ENCODE measurements at regions not wholly inside any gene's neighbourhood (a gene's known extent, or its start where the extent isn't known, plus 50 kb on each side); places are given as distances from the start of the nearest gene placed in this dataset.

DNA sequence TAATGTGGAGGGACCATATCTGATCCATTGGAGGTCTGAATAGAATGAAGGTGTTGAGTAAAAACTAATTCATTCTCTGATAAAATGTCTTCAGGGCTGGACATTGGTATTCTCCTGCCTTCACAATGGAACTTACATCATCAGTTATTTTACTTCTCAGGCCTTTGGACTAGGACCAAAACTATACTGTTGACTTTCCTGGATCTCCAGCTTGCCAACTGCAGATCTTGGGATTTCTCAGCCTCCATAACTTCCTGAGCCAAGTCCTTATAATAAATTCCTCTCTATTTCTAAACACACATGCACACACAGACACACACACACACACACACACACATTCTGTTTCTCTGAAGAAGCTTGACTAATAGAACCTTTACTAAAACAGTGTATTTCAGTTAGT lies 1858.6 kb upstream of the ADGRL3 start:
- no peak overlapping the region for H3K9ac ChIP-seq (ENCODE audit: insufficient read depth, low read depth, low read length)
- H3K4me3 ChIP-seq (replicated peaks in 1 of 3; ENCODE audit: insufficient read depth in 1 of 3, low read depth in 2 of 3, low read length in 3 of 3) = no peak overlapping the region
- FAIRE-seq (no peak), ATAC-seq (no peak), DNase-seq (ENCODE audit: low spot score) (no peak)
- H3K4me1 ChIP-seq (ENCODE audit: insufficient read depth, low read length) = no peaks in the 10 kb centered on the region
- no peak overlapping the region for H3K27ac ChIP-seq (ENCODE audit: extremely low read length, insufficient read depth, low read length)
- POLR2A ChIA-PET = no interaction called here
- BruUV-seq (replicated peaks) = no TSS peak
- CTCF ChIA-PET (ENCODE audit: low intra/inter-chr PET ratio, low total read pairs) = no interaction called here
- TF ChIP-seq ZNF274 (CRISPR knock-in tag; IDR thresholded peaks at IDR 0.05) = no peak
- TF ChIP-seq, protein P1, sequence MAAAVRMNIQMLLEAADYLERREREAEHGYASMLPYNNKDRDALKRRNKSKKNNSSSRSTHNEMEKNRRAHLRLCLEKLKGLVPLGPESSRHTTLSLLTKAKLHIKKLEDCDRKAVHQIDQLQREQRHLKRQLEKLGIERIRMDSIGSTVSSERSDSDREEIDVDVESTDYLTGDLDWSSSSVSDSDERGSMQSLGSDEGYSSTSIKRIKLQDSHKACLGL (CRISPR knock-in tag; IDR thresholded peaks at IDR 0.05) = no peak
- TF ChIP-seq POLR2G (IDR thresholded peaks at IDR 0.05; ENCODE audit: low read depth, low read length) = no peak
- no peak for TF ChIP-seq FOSL1 (CRISPR knock-in tag; IDR thresholded peaks at IDR 0.05; ENCODE audit: borderline replicate concordance)
- TF ChIP-seq ZFP62 (CRISPR knock-in tag; IDR thresholded peaks at IDR 0.05) = no peak
- TF ChIP-seq SIN3B (IDR thresholded peaks at IDR 0.05; ENCODE audit: low read length) = no peak
- TF ChIP-seq YEATS4 (CRISPR knock-in tag; IDR thresholded peaks at IDR 0.05; ENCODE audit: borderline replicate concordance) = no peak
- no peak for TF ChIP-seq ZNF749 (CRISPR knock-in tag; IDR thresholded peaks at IDR 0.05; ENCODE audit: borderline replicate concordance)
- TF ChIP-seq ZNF605 (CRISPR knock-in tag; IDR thresholded peaks at IDR 0.05) = no peak
- no peak for TF ChIP-seq GABPB1 (CRISPR knock-in tag; IDR thresholded peaks at IDR 0.05)
- TF ChIP-seq, protein P2, sequence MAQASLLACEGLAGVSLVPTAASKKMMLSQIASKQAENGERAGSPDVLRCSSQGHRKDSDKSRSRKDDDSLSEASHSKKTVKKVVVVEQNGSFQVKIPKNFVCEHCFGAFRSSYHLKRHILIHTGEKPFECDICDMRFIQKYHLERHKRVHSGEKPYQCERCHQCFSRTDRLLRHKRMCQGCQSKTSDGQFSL (CRISPR knock-in tag; IDR thresholded peaks at IDR 0.05) = no peak
- no peak for TF ChIP-seq ISL2 (CRISPR knock-in tag; IDR thresholded peaks at IDR 0.05)
- no peak for TF ChIP-seq MEIS1 (CRISPR knock-in tag; IDR thresholded peaks at IDR 0.05; ENCODE audit: borderline replicate concordance)
- no peak for TF ChIP-seq ZFY (CRISPR knock-in tag; IDR thresholded peaks at IDR 0.05)
- no peaks in the 10 kb centered on the region for H3K36me3 ChIP-seq (replicated peaks in 1 of 2; ENCODE audit: control insufficient read depth in 1 of 2, insufficient read depth in 2 of 2, low read length in 2 of 2)
- H3K4me2 ChIP-seq (ENCODE audit: low read depth, low read length) = no peak overlapping the region
- no peaks in the 10 kb centered on the region for H3K9me3 ChIP-seq (ENCODE audit: low read length)
- H3K27me3 ChIP-seq (ENCODE audit: control insufficient read depth in 1 of 2, insufficient read depth in 2 of 2, low read length in 2 of 2) = no peaks in the 10 kb centered on the region
- H3K79me2 ChIP-seq (ENCODE audit: insufficient read depth, low read length) = no peaks in the 10 kb centered on the region
- in situ Hi-C loops (cut with HindIII; ENCODE audit: extremely low pct_ligation_motif_present, low pct_unique_long_range_greater_than_20kb) (no loop called here), intact Hi-C loops (cut with micrococcal nuclease; ENCODE audit: unreplicated experiment) (no loop called here)
- no peaks in the 10 kb centered on the region for H4K20me1 ChIP-seq (ENCODE audit: insufficient read depth, low read length)
- no peak overlapping the region for H2AFZ ChIP-seq (ENCODE audit: low read length)
